IMR-90 (cell line): ENCODE measurements at regions not wholly inside any gene's neighbourhood (a gene's known extent, or its start where the extent isn't known, plus 50 kb on each side); places are given as distances from the start of the nearest gene placed in this dataset.

ENCODE experiments used
- MAZ ChIP-seq: IDR thresholded peaks from 2 replicates; pipeline ENCODE4 v1.6.1; 2012; ENCODE audit warnings: low read depth, mild to moderate bottlenecking, low read length, improper control_type of control experiment, moderate library complexity, borderline replicate concordance
- POLR2A ChIP-seq: IDR thresholded peaks from 2 replicates; pipeline ENCODE4 v1.6.1; 2012; ENCODE audit warnings: mild to moderate bottlenecking, low read depth, low read length
- RAD21 ChIP-seq: IDR thresholded peaks from 2 replicates; pipeline ENCODE4 v1.6.1; 2012; ENCODE audit warnings: low read length, improper control_type of control experiment
- TF ChIP-seq, protein P1 (sequence below): conservative IDR thresholded peaks from 2 replicates; pipeline ENCODE4 v1.5.1; 2012; ENCODE audit warnings: mild to moderate bottlenecking, low read depth, low read length, improper control_type of control experiment
- TF ChIP-seq, protein P2 (sequence below): fragments of 150-350 bp; IDR thresholded peaks from 2 replicates; pipeline ENCODE4 v1.6.1; 2016; ENCODE audit warnings: low read depth, mild to moderate bottlenecking, low read length, moderate library complexity, borderline replicate concordance

DNA sequence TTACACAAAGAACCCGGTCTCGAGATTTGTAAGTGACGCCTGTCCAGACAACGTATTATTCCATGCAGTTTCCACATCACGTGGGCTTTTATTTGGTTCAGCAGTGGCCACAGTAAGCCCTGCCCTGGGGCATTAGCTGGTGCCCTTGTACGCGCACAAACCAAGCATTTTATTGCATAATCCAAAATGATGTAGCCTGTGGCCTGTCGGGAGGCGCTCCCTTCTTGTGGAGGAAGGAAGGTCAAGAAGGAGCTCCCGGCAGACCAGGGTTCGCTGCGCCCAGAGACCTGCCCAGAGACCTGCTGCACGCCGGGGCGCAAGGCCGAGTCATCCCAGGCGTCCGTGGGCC lies 179.6 kb upstream of the ALKAL2 start:
- TF ChIP-seq MAZ (no peak), POLR2A (no peak), RAD21 (no peak)
- TF ChIP-seq, protein P1, sequence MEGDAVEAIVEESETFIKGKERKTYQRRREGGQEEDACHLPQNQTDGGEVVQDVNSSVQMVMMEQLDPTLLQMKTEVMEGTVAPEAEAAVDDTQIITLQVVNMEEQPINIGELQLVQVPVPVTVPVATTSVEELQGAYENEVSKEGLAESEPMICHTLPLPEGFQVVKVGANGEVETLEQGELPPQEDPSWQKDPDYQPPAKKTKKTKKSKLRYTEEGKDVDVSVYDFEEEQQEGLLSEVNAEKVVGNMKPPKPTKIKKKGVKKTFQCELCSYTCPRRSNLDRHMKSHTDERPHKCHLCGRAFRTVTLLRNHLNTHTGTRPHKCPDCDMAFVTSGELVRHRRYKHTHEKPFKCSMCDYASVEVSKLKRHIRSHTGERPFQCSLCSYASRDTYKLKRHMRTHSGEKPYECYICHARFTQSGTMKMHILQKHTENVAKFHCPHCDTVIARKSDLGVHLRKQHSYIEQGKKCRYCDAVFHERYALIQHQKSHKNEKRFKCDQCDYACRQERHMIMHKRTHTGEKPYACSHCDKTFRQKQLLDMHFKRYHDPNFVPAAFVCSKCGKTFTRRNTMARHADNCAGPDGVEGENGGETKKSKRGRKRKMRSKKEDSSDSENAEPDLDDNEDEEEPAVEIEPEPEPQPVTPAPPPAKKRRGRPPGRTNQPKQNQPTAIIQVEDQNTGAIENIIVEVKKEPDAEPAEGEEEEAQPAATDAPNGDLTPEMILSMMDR, result no peak
- TF ChIP-seq, protein P2, sequence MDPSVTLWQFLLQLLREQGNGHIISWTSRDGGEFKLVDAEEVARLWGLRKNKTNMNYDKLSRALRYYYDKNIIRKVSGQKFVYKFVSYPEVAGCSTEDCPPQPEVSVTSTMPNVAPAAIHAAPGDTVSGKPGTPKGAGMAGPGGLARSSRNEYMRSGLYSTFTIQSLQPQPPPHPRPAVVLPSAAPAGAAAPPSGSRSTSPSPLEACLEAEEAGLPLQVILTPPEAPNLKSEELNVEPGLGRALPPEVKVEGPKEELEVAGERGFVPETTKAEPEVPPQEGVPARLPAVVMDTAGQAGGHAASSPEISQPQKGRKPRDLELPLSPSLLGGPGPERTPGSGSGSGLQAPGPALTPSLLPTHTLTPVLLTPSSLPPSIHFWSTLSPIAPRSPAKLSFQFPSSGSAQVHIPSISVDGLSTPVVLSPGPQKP, result no peak
